ENCODE measurements at regions not wholly inside any gene's neighbourhood (a gene's known extent, or its start where the extent isn't known, plus 50 kb on each side); places are given as distances from the start of the nearest gene placed in this dataset.

DNA sequence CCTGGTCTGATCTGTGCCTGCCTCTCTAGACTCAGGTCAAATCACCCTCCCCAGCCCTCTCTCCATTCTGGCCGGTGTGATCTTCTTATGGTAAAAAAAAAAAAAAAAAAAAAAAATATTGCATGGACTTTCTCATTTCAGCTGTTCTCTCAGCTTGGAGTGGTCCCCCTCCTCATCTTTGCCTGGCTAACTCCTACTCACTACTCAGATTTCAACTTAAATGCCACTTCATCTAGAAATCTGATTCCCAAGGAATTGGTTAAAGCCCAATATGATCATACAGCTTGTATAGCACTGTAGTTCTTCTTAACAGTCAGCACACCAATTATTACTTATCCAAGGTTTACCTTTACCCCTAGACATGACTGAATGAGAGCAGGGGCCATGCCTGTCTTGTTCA lies 105.9 kb upstream of the CARMIL1 start:
- TF ChIP-seq, protein P1, sequence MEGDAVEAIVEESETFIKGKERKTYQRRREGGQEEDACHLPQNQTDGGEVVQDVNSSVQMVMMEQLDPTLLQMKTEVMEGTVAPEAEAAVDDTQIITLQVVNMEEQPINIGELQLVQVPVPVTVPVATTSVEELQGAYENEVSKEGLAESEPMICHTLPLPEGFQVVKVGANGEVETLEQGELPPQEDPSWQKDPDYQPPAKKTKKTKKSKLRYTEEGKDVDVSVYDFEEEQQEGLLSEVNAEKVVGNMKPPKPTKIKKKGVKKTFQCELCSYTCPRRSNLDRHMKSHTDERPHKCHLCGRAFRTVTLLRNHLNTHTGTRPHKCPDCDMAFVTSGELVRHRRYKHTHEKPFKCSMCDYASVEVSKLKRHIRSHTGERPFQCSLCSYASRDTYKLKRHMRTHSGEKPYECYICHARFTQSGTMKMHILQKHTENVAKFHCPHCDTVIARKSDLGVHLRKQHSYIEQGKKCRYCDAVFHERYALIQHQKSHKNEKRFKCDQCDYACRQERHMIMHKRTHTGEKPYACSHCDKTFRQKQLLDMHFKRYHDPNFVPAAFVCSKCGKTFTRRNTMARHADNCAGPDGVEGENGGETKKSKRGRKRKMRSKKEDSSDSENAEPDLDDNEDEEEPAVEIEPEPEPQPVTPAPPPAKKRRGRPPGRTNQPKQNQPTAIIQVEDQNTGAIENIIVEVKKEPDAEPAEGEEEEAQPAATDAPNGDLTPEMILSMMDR (conservative IDR thresholded peaks at IDR 0.05 in 1 of 2, IDR thresholded peaks at IDR 0.05 in 1 of 2; ENCODE audit: low read depth in 1 of 2, low read length in 2 of 2): no peak
- no peak for TF ChIP-seq EZH2 (IDR thresholded peaks at IDR 0.05; ENCODE audit: low read length, missing control alignments)

Measured in fibroblast of lung (primary cell).